ENCODE measurements at regions not wholly inside any gene's neighbourhood (a gene's known extent, or its start where the extent isn't known, plus 50 kb on each side); places are given as distances from the start of the nearest gene placed in this dataset.

GRCh38 chr10:61125560-61126170, 181.7 kb upstream of the RHOBTB1 start:
- no peak for DNase-seq
- Histone ChIP-seq H3K36me3 (ENCODE audit: low read depth) (no peaks in the 10 kb centered on the region), H3K9me3 (no peaks in the 10 kb centered on the region), H3K4me3 (no peak overlapping the region), H3K4me1 (ENCODE audit: low read depth) (no peaks in the 10 kb centered on the region)
- intact Hi-C loops (cut with DNase I, micrococcal nuclease): no loop called here
- ATAC-seq: peak; percentile 45
- TF ChIP-seq CTCF (IDR thresholded peaks at IDR 0.05): no peak

- DNase-seq: no peak
- no peak for ATAC-seq
- TF ChIP-seq CTCF (IDR thresholded peaks at IDR 0.05): no peak
- Histone ChIP-seq H3K4me1 (ENCODE audit: low read depth) (no peaks in the 10 kb centered on the region), H3K36me3 (ENCODE audit: low read depth) (no peaks in the 10 kb centered on the region), H3K4me3 (no peak overlapping the region), H3K9me3 (no peaks in the 10 kb centered on the region)
- intact Hi-C loops (cut with DNase I, micrococcal nuclease): no loop called here
These were observed 181.0 kb upstream of the RHOBTB1 start for GRCh38 chr10:61124756-61125530.

- no peak overlapping the region for H3K4me3 ChIP-seq
- intact Hi-C loops (cut with DNase I, micrococcal nuclease): no loop called here
- DNase-seq (no peak), ATAC-seq (no peak)
- H3K9me3 ChIP-seq: no peaks in the 10 kb centered on the region
- H3K4me1 ChIP-seq (ENCODE audit: low read depth): no peaks in the 10 kb centered on the region
- H3K36me3 ChIP-seq (ENCODE audit: low read depth): no peaks in the 10 kb centered on the region
- no peak for TF ChIP-seq CTCF (IDR thresholded peaks at IDR 0.05)
These were observed 176.8 kb upstream of the RHOBTB1 start for GRCh38 chr10:61120805-61121204.

- no peak for ATAC-seq
- Histone ChIP-seq H3K4me3 (no peak overlapping the region), H3K36me3 (ENCODE audit: low read depth) (no peaks in the 10 kb centered on the region), H3K9me3 (no peaks in the 10 kb centered on the region), H3K4me1 (ENCODE audit: low read depth) (no peaks in the 10 kb centered on the region)
- no peak for DNase-seq
- intact Hi-C loops (cut with DNase I, micrococcal nuclease): no loop called here
- TF ChIP-seq CTCF (IDR thresholded peaks at IDR 0.05): no peak
These were observed 175.6 kb upstream of the RHOBTB1 start for GRCh38 chr10:61119573-61119972.

- H3K36me3 ChIP-seq (ENCODE audit: low read depth): no peaks in the 10 kb centered on the region
- no peak overlapping the region for H3K4me3 ChIP-seq
- no peaks in the 10 kb centered on the region for H3K4me1 ChIP-seq (ENCODE audit: low read depth)
- no peak for TF ChIP-seq CTCF (IDR thresholded peaks at IDR 0.05)
- DNase-seq (no peak), ATAC-seq (no peak)
- intact Hi-C loops (cut with DNase I, micrococcal nuclease): no loop called here
- H3K9me3 ChIP-seq: no peaks in the 10 kb centered on the region
These were observed 171.9 kb upstream of the RHOBTB1 start for GRCh38 chr10:61115897-61116296.

Data from mucosa of descending colon (tissue), 3 donors.